ENCODE measurements at regions not wholly inside any gene's neighbourhood (a gene's known extent, or its start where the extent isn't known, plus 50 kb on each side); places are given as distances from the start of the nearest gene placed in this dataset.
"Not testable (repeated sequence)": the region's sequence is repeated elsewhere in the genome, so short reads cannot be mapped to it uniquely, and the experiment has no call there.

DNA sequence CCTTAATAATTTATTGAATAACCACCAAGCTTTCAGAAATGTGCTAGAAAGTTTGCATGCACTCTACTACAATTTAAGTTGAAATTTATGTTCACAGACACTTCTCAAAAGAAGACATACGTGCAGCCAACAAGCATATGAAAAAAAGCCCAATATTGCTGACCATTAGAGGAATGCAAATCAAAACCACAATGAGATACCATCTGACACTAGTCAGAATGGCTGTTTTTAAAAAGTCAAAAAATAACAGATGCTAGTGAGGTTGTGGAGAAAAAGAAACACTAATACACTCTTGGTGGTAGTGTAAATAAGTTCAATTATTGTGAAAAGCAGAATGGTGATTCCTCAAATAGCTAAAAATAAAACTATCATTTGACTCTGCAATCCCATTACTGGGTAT, 308.8 kb upstream of the PCDH9 start:
- Mint-ChIP-seq H3K9me3 (ENCODE audit: low read depth) (peaks cover 10% of the 10 kb centered on the region), H3K27ac (no peak overlapping the region), H3K4me1 (no peaks in the 10 kb centered on the region), H3K4me3 (no peak overlapping the region), H3K27me3 (no peaks in the 10 kb centered on the region), H3K36me3 (ENCODE audit: low read depth) (no peaks in the 10 kb centered on the region)
- CTCF ChIA-PET, result no interaction called here
- intact Hi-C loops (cut with DNase I, micrococcal nuclease), result no loop called here
- POLR2A ChIA-PET, result no interaction called here
- no peak for ATAC-seq
- DNase-seq, result no peak

DNA sequence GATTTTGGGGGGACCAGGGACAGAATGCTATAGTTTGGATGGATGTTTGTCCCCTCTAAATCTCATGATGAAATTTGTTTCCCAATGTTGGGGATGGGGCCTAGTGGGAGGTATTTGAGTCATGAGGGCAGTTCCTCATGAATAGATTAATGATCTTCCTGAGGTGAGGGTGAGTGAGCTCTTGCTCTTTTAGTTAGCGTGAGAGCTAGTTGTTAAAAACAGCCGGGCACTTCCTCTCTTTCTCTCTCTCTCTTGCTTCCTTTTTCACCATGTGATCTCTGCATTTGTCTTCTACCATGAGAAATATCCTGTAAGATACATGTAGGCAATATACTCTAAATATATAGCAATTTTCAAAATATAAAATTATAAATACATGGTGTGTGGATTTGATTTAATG, 290.8 kb upstream of the PCDH9 start:
- ATAC-seq, result no peak
- H3K4me3 Mint-ChIP-seq, result no peak overlapping the region
- CTCF ChIA-PET, result no interaction called here
- no peaks in the 10 kb centered on the region for H3K4me1 Mint-ChIP-seq
- H3K27me3 Mint-ChIP-seq, result no peaks in the 10 kb centered on the region
- H3K9me3 Mint-ChIP-seq (ENCODE audit: low read depth), result peaks cover 22% of the 10 kb centered on the region
- DNase-seq, result no peak
- POLR2A ChIA-PET, result no interaction called here
- intact Hi-C loops (cut with DNase I, micrococcal nuclease), result no loop called here
- H3K36me3 Mint-ChIP-seq (ENCODE audit: low read depth), result no peaks in the 10 kb centered on the region
- H3K27ac Mint-ChIP-seq, result no peak overlapping the region

DNA sequence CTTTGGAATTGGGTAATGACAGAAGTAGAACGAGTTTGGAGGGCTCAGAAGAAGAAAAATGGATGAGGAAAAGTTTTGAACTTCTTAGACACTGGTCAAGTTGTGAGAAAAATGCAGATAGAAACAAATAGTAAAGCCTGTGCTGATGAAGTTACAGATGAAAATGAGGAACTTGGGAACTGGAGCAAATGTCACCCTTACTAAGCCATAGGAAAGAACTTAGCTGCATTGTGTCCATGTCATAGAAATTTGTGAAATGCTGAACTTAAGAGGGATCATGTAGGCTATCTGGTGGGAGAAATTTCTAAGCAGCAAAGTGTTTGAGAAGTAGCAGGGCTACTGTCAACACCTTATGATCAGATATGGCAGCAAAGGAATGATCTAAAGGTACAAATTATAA, 289.2 kb upstream of the PCDH9 start:
- H3K27ac Mint-ChIP-seq, result no peak overlapping the region
- H3K4me3 Mint-ChIP-seq, result no peak overlapping the region
- DNase-seq (no peak), ATAC-seq (no peak)
- no peaks in the 10 kb centered on the region for H3K4me1 Mint-ChIP-seq
- no peaks in the 10 kb centered on the region for H3K36me3 Mint-ChIP-seq (ENCODE audit: low read depth)
- H3K9me3 Mint-ChIP-seq (ENCODE audit: low read depth), result peaks cover 12% of the 10 kb centered on the region
- H3K27me3 Mint-ChIP-seq, result no peaks in the 10 kb centered on the region
- POLR2A ChIA-PET, result no interaction called here
- CTCF ChIA-PET, result no interaction called here
- intact Hi-C loops (cut with DNase I, micrococcal nuclease), result loop anchor here in 1 of 2 experiments (10.0 kb wide), 1 partner anchor 195 kb away; no protein-coding TSS in a partner anchor

DNA sequence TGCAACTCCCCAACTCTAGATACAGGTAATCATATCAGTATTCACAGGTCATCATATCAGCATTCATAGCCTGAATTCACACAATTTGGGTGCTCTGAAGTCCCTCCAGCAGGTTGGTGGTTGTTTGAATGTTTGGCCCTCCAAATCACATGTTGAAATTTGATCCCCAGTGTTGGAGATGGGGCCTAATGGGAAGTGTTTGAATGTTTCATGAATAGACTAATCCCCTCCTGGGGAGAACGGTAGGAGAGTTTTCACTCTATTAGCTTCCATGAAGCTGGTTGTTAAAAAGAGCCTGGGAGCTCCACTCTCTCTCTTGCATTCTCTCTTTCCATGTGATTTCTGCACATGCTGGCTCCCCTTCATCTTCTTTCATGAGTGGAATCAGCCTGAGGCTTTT, 288.6 kb upstream of the PCDH9 start:
- Mint-ChIP-seq H3K4me3 (no peak overlapping the region), H3K27me3 (no peaks in the 10 kb centered on the region), H3K9me3 (ENCODE audit: low read depth) (peaks cover 11% of the 10 kb centered on the region), H3K36me3 (ENCODE audit: low read depth) (no peaks in the 10 kb centered on the region), H3K27ac (no peak overlapping the region), H3K4me1 (no peaks in the 10 kb centered on the region)
- POLR2A ChIA-PET, result no interaction called here
- ATAC-seq (no peak), DNase-seq (no peak)
- CTCF ChIA-PET, result no interaction called here
- intact Hi-C loops (cut with DNase I, micrococcal nuclease), result loop anchor here in 1 of 2 experiments (10.0 kb wide), 1 partner anchor 194 kb away; no protein-coding TSS in a partner anchor

- Mint-ChIP-seq H3K27me3 (no peaks in the 10 kb centered on the region), H3K36me3 (ENCODE audit: low read depth) (no peaks in the 10 kb centered on the region), H3K4me3 (no peak overlapping the region), H3K27ac (no peak overlapping the region), H3K9me3 (ENCODE audit: low read depth) (peaks cover 11% of the 10 kb centered on the region), H3K4me1 (no peaks in the 10 kb centered on the region)
- intact Hi-C loops (cut with DNase I, micrococcal nuclease), result loop anchor here in 1 of 2 experiments (10.0 kb wide), 1 partner anchor 191 kb away; no protein-coding TSS in a partner anchor
- CTCF ChIA-PET, result no interaction called here
- POLR2A ChIA-PET, result no interaction called here
- no peak for ATAC-seq
- DNase-seq, result no peak
Observed at GRCh38 chr13:67515895-67516294, 285.8 kb upstream of the PCDH9 start.

DNA sequence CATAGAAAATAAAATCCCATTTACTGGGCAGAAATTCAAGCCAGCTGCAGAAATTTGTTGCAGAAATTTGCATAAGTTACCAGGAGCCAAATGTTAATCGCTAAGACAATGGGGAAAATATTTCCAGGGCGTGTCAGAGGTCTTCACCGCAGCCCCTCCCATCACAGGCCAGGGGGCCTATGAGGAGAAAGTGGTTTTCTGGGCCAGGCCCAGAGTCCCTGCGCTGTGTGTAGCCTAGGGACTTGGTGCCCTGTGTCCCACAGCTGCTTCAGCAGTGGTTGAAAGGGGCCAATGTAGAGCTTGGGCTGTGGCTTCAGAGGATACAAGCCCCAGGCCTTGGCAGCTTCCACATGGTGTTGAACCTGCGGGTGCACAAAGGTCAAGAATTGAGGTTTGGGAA, 278.9 kb upstream of the PCDH9 start:
- Mint-ChIP-seq H3K27me3 (no peaks in the 10 kb centered on the region), H3K27ac (no peak overlapping the region), H3K36me3 (ENCODE audit: low read depth) (no peaks in the 10 kb centered on the region), H3K4me3 (no peak overlapping the region), H3K9me3 (ENCODE audit: low read depth) (peaks cover 2% of the 10 kb centered on the region), H3K4me1 (no peaks in the 10 kb centered on the region)
- no peak for ATAC-seq
- intact Hi-C loops (cut with DNase I, micrococcal nuclease), result no loop called here
- DNase-seq, result no peak
- ChIA-PET CTCF (no interaction called here), POLR2A (no interaction called here)

- H3K4me3 Mint-ChIP-seq; DNase-seq; H3K27ac Mint-ChIP-seq; ATAC-seq; H3K9me3 Mint-ChIP-seq (ENCODE audit: low read depth); intact Hi-C loops (cut with DNase I, micrococcal nuclease); POLR2A ChIA-PET; H3K36me3 Mint-ChIP-seq (ENCODE audit: low read depth); CTCF ChIA-PET; H3K4me1 Mint-ChIP-seq; H3K27me3 Mint-ChIP-seq: not testable (repeated sequence)
Observed at GRCh38 chr13:67508275-67508674, 278.1 kb upstream of the PCDH9 start.

GRCh38 chr13:67506407-67506806, 276.3 kb upstream of the PCDH9 start:
- ATAC-seq (no peak), DNase-seq (no peak)
- Mint-ChIP-seq H3K9me3 (ENCODE audit: low read depth) (peaks cover 7% of the 10 kb centered on the region), H3K36me3 (ENCODE audit: low read depth) (no peaks in the 10 kb centered on the region), H3K27ac (no peak overlapping the region), H3K27me3 (no peaks in the 10 kb centered on the region), H3K4me1 (no peaks in the 10 kb centered on the region), H3K4me3 (no peak overlapping the region)
- POLR2A ChIA-PET, result no interaction called here
- CTCF ChIA-PET, result interaction anchor here (0.8 kb wide), 1 partner anchor 16 kb away, joined by 3 read pairs; no protein-coding TSS in a partner anchor
- intact Hi-C loops (cut with DNase I, micrococcal nuclease), result no loop called here

DNA sequence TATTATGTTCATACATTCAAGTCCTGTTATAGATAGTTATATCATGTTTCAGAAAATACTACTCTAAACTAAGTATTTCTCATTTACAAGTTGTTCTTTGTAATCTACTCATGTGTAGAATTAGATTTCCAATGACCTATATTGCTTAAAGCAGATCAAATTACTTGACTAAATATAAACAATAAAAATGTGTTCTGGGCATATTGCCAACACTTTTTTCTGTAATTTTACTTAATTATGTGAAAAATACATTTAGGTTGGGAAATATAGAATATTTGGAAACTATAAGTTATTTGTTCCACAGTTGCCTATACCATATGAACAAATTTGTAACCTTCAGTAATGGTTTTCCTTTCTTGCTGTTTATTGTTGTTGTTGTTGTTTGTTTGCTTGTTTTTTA, 275.2 kb upstream of the PCDH9 start:
- intact Hi-C loops (cut with DNase I, micrococcal nuclease), result no loop called here
- Mint-ChIP-seq H3K27ac (no peak overlapping the region), H3K9me3 (ENCODE audit: low read depth) (peaks cover 10% of the 10 kb centered on the region), H3K4me1 (no peaks in the 10 kb centered on the region), H3K36me3 (ENCODE audit: low read depth) (no peaks in the 10 kb centered on the region), H3K4me3 (no peak overlapping the region), H3K27me3 (no peaks in the 10 kb centered on the region)
- no peak for DNase-seq
- ChIA-PET CTCF (no interaction called here), POLR2A (no interaction called here)
- no peak for ATAC-seq

DNA sequence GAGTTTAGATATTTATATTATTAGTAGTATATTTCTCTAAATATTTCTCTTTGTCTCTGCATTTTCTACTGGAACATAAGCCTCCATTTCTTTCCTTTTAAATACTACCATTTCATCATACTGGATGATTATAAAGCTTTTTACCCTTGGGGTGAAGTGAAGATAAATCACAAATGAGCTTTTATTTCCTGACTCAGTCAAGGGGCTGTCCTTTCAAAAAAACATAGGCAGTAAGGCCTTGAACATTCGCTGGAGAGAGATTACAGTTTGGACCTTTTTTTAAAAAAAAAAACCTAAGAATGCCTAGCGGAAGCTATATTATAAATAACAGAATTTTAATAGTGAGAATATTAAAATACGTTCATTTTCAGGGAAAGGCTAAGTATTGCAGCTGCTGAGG, 268.8 kb upstream of the PCDH9 start:
- H3K9me3 Mint-ChIP-seq (ENCODE audit: low read depth), result peaks cover 15% of the 10 kb centered on the region
- no peak overlapping the region for H3K4me3 Mint-ChIP-seq
- ChIA-PET CTCF (no interaction called here), POLR2A (no interaction called here)
- no peaks in the 10 kb centered on the region for H3K27me3 Mint-ChIP-seq
- intact Hi-C loops (cut with DNase I, micrococcal nuclease), result no loop called here
- H3K27ac Mint-ChIP-seq, result no peak overlapping the region
- ATAC-seq (no peak), DNase-seq (no peak)
- H3K4me1 Mint-ChIP-seq, result no peaks in the 10 kb centered on the region
- H3K36me3 Mint-ChIP-seq (ENCODE audit: low read depth), result no peaks in the 10 kb centered on the region

- H3K27ac Mint-ChIP-seq, result no peak overlapping the region
- POLR2A ChIA-PET, result no interaction called here
Observed at GRCh38 chr13:67493835-67494234, 263.7 kb upstream of the PCDH9 start.

GRCh38 chr13:67489016-67489415, 258.9 kb upstream of the PCDH9 start:
- Mint-ChIP-seq H3K27me3 (no peaks in the 10 kb centered on the region), H3K27ac (no peak overlapping the region), H3K4me1 (no peaks in the 10 kb centered on the region), H3K36me3 (ENCODE audit: low read depth) (no peaks in the 10 kb centered on the region), H3K4me3 (no peak overlapping the region), H3K9me3 (ENCODE audit: low read depth) (peaks cover 3% of the 10 kb centered on the region)
- no peak for DNase-seq
- no peak for ATAC-seq
- intact Hi-C loops (cut with DNase I, micrococcal nuclease), result no loop called here
- CTCF ChIA-PET, result no interaction called here
- POLR2A ChIA-PET, result no interaction called here

More at GRCh38 chr13:67493835-67494234, 263.7 kb upstream of the PCDH9 start:
- peaks cover 5% of the 10 kb centered on the region for H3K9me3 Mint-ChIP-seq (ENCODE audit: low read depth)
- no peaks in the 10 kb centered on the region for H3K4me1 Mint-ChIP-seq
- no peaks in the 10 kb centered on the region for H3K27me3 Mint-ChIP-seq
- no peaks in the 10 kb centered on the region for H3K36me3 Mint-ChIP-seq (ENCODE audit: low read depth)
- intact Hi-C loops (cut with DNase I, micrococcal nuclease), result no loop called here
- ATAC-seq, result no peak
- no peak overlapping the region for H3K4me3 Mint-ChIP-seq
- CTCF ChIA-PET, result no interaction called here
- DNase-seq, result no peak

DNA sequence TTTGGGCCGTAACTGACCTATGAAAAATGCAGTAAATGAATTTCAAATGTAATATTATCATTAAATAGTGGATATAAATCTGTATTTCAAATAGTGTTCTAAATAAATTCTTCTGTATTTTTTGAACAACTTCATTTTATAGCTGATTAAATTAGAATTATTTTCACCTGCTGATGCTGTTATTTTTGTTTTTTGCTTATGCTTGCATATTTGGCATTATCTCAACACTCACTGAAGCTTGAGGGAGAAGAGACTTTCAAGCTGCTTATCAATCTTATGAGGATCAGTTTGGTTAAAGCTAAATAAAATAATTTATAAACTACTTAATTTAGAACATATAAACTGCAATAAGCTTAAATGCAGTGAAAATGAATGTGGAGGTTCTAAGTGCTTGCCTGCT, 251.3 kb upstream of the PCDH9 start:
- Mint-ChIP-seq H3K4me1 (no peaks in the 10 kb centered on the region), H3K4me3 (no peak overlapping the region), H3K9me3 (ENCODE audit: low read depth) (peaks cover 9% of the 10 kb centered on the region), H3K36me3 (ENCODE audit: low read depth) (no peaks in the 10 kb centered on the region), H3K27ac (no peak overlapping the region), H3K27me3 (no peaks in the 10 kb centered on the region)
- intact Hi-C loops (cut with DNase I, micrococcal nuclease), result no loop called here
- CTCF ChIA-PET, result no interaction called here
- DNase-seq (no peak), ATAC-seq (no peak)
- POLR2A ChIA-PET, result no interaction called here

All from activated CD4-positive, alpha-beta T cell treated with anti-CD3 and anti-CD28 coated beads for 36 hours (primary cell).